NCI-H1436 treated with DMSO at 0.1 percent for 48 hours (cell line): ENCODE measurements at regions not wholly inside any gene's neighbourhood (a gene's known extent, or its start where the extent isn't known, plus 50 kb on each side); places are given as distances from the start of the nearest gene placed in this dataset.
"Not testable (repeated sequence)": the region's sequence is repeated elsewhere in the genome, so short reads cannot be mapped to it uniquely, and the experiment has no call there.

Experiments used
- DNase-seq: peaks from one replicate; lab custom pipeline; 2025; lab: John Stamatoyannopoulos, UW

DNA sequence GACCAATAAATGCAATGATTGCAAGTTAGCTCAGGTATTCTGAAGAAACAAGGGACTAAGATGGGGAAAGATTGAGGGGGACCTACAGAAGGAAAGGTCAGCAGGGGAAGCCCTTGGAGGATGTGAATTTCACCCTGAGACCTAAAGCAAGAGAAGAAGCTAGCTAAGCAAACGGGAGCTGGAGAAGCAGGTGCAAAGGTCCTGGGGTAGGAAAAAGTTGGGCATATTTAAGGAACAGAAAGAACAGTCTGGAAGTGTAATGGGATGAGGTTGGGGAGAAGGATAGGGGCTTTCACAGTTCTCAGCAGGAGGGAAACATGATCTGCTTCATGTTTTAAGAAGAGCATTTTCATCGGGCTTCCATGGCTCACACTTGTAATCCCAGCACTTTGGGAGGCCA is 89.7 kb upstream of the SLC45A1 start:
- DNase-seq, result no peak

DNA sequence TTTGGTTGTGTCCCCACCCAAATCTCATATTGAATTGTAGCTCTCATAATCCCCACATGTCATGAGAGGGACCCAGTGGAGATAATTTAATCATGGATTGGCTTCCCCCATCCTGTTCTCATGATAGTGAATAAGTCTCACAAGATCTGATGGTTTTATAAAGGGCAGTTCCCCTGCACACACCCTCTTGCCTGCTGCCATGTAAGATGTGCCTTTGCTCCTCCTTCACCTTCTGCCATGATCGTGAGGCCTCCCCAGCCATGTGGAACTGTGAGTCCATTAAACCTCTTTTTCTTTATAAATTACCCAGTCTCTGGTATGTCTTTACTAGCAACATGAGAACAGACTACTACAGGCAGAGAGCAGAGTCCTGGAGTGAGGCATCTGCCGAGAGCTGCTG is 90.2 kb upstream of the SLC45A1 start:
- DNase-seq, result not testable (repeated sequence)

DNA sequence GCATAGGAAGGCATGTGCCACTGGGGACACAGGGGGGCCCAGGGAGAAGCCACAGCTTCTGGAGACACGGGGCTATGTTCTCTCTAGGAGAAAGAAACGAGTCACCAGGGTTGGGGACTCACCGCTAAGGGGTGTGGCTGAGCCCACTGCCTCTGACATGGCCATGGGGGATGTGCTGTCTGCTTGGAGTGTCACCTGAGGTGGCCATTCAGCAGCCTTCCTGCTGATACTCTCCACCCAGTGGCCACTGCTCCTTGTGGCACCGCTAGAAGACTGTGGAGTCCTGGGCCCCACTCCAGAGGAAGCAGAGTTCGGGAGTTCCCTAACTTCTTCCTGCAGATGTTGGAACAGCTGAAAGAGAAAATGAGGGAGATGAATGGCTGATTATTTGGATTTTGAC is 91.2 kb upstream of the SLC45A1 start:
- DNase-seq, result no peak

DNA sequence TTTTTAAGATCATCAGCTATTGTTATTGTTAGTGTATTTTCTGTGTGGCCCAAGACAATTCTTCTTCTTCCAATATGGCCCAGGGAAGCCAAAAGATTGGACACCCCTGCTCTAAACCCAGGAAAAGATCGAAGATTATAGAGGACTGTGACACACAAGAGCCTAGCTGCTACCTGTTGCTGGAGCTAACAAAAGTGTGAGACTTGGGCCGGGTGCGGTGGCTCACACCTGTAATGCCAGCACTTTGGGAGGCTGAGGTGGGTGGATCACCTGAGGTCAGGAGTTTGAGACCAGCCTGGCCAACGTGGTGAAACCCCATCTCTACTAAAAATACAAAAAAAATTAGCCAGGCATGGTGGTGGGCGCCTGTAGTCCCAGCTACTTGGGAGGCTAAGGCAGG is 91.9 kb upstream of the SLC45A1 start:
- DNase-seq, result not testable (repeated sequence)

DNA sequence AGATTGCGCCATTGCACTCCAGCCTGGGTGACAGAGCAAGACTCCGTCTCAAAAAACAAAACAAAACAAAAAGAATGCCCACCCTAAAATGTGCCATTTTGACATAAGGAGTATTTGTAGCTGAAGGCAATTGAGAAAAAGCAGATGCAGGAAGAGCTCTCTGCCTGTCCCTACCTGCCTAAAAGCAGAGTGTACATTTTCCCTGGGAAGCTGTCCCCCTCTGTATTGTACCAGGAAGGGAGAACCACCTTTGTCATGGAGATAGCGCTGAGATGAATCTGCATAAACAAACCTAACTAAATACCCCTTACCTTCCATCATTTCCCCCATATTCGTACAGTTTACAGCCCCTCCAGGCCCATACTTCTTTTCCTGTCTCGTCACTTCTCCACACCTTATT is 94.4 kb upstream of the SLC45A1 start:
- no peak for DNase-seq

DNA sequence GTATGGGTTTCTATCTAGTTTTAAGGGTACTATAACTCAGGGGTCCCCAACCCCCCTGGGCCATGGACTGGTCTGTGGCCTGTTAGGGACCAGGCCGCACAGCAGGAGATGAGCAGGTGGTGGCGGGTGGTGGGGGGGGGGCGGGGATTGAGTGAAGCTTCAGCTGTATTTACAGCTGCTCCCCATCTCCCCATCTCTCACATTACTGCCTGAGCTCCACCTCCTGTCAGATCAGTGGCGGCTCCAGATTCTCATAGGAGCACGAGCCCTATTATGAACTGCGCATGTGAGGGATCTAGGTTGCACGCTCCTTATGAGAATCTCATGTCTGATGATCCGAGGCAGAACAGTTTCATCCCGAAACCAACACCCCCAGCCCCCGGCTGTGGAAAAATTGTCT is 95.1 kb upstream of the SLC45A1 start:
- DNase-seq, result no peak

DNA sequence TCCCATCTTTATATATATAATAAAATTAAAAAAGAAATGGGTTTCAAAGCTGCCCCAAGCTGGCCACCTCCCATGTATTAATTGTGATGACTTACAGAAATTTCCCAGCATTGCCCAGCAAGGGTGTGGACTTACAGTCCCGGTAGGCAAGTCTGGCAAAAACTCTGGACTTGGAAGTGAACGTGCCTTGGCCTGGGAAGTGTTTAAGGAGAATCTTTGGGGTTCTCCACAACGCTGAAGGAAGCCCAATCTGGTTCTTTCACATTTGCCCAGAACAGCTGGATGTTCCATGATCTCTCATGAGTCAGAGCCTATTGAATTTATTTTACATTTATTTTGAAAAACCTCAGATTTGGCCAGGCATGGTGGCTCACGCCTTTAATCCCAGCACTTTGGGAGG is 98.4 kb upstream of the SLC45A1 start:
- no peak for DNase-seq

DNA sequence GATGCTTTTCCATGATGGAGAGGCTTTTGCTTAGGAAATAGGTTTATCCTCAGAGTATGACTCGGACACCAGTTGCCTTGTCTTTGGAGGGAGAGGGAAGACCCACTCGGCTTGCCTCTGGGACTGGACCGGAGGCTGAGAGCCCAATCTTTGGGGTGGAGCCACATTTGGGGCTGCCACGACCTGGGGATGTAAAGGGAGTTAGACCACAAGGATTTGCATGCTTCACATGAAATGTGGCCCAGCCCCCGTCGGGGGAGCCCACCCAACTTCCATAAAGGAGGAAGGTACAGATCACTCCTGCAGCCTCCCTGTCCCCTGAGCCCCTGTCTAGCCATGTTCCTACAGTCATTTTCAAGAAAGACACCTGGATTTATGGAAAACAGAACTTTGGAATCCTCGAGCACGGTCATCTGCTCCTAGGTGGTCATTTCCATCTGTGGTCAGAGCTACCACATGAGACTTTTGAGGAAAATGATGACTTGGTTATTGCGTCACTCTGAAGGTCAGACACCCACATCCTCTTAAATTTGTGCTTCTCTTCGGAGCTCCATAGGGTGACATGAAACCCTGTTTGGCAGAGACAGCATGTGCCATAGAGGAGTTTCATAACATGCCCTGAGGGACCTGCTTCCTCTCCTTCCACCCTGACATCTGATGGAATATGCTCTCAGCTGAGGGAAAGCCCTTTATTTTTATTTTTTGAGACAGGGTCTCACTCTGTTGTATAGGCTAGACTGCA is 99.4 kb upstream of the SLC45A1 start:
- DNase-seq, result no peak

DNA sequence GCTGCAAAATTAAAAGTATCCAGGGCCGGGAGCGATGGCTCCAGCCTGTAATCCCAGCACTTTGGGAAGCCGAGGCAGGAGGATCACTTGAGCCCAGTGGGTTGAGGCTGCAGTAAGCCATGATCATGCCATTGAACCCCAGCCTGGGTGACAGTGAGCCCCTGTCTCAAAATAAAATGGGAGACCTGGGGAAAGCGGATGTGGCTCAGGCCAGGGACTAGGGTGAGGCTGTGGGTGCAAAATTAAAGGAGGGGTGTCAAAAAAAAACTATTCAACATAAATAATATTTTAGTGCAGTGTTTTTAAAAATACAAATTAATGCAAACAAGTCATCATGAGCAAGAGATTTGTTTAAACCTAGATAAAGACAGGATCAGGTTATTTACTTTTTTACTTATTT is 100.1 kb upstream of the SLC45A1 start:
- DNase-seq, result no peak

DNA sequence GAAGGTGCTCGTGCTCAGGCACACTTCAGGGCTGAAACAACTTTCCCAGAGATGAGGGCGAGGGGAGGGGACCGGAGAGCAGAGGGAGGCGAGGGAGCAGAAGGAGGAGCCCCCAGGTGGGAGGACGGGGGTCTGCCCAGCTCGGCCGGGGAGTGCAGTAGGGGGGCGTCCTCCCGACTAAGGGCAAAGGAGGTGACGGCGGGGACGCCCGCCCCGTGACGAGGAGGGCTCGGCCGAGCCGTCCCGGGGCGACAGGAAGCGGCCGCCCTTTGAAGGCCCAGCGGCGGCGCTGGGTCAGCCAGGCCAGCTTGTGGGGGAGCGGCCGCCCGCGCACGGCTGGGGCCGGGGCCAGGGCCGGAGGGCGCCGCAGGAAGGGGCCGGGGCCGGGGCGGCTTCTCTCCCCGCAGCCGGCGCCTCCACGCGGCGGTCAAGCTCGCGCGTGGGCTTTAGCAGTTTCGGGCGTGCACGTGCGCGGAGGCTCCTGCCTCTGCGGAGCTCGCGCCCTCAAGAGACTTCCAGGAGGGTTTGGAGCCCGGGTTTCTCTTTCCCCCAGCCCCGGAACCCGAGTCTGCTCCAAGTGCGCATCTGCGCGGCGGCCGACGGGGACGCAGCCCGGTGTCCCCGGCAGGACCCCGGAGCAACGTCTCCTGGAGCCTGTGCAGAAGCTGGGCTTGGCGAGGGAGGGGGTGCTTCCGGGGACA is 100.8 kb upstream of the SLC45A1 start:
- no peak for DNase-seq

DNA sequence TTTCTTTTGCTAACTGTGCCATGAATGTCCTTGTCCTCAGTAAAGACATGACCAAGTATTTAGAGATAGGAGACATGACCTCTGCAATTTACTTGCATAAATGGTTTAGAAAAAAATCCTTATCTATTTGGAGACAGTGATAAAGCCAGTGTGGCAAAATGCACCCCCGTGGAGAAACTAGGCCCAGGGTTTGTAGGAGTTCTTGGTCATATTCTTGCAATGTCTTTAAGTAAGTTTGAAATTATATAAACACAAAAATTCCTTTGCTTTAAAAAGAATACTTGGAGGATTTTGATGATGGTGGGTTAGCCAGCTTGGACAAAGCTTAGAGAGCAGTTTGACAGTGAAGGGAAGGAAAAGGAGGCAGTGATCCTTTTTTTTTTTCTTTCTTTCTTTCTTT is 101.9 kb upstream of the SLC45A1 start:
- DNase-seq, result no peak

DNA sequence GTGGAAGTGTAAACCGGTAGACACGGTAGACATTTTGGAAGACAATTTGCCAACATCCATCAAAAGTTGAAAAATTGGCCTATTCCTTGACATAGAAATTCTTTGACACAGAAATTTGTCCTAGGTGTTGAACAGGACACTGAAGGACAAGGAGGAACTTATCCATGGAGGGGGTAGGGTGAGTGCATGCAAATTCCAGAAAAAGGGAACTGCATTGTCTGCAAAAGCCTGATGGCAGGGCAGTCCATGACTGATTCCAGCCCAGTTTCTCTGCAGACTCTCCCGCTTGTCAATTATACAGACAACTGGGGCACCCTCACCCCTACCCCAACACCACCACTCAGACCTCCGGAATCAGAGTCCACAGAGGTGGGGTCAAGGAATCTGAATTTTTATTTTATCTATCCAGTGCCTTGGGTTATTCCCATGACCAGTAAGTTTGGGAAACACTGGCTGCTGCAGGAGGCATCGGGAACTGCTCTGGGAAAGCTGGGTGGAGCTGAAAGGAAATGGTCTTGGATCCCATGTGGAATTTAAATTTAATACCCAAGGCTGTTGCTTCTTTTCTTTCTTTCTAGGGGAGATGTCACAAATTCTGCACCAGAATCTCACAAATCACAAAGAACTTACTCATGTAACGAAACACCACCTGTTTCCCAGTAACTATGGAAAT is 103.3 kb upstream of the SLC45A1 start:
- no peak for DNase-seq

DNA sequence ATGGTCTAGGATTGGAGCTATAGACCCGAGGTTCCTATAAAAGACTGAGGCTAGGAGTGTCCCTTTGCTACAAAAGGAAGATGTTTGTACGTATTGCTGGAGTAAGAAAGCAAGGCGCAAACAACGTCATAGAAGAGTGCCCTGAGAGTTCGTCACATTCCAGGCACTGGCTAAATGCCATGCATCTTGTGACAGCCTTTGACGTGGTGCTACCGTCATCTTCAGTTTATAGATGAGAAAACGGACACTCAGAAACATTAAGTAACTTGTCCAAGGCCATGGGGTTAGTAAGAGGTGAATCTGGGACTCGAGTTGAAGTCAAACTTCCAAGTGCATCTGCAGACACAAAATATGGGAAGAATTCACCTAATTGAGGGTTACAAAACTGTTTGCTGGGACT is 104.2 kb upstream of the SLC45A1 start:
- no peak for DNase-seq

DNA sequence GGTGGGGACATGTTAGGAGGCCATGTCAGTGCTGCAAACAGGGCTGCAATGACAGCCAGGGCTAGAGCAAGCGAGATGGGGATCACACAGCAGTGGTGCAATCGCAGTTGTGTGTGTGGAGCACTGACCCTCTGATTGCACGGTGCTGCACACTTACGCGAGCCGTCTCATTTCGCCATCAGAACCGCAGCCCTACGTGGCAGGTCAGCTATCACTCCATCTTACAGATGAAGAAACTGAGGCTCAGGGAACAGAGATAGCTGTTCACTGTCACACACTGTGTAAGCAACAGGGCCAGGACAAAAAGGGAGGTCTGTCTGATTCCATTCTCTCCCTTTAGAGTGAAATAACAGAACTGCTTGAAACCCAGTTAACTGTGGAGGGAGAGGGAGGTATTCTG is 104.8 kb upstream of the SLC45A1 start:
- no peak for DNase-seq

DNA sequence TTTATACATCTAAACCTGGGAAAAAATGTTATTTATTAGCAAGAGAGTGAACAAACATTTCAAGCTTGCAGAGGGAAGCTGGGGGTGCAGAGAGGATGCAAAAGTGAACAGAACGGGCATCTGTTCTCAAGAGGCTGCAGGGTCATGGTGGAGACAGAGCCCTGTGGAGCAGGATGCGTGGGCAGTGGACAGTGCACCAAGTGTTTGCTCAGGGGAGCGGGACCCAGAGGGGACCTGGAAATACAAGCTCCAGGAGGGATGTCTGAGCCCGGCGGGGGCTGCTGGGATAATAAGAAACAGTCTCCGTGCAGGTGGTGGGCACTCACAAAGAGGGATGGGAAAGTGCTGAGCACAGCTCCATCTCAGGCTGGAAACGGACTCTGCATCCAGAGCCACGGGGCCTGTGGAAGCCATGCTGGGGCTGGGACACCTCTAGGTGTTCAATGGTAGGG is 105.3 kb upstream of the SLC45A1 start:
- DNase-seq, result no peak

DNA sequence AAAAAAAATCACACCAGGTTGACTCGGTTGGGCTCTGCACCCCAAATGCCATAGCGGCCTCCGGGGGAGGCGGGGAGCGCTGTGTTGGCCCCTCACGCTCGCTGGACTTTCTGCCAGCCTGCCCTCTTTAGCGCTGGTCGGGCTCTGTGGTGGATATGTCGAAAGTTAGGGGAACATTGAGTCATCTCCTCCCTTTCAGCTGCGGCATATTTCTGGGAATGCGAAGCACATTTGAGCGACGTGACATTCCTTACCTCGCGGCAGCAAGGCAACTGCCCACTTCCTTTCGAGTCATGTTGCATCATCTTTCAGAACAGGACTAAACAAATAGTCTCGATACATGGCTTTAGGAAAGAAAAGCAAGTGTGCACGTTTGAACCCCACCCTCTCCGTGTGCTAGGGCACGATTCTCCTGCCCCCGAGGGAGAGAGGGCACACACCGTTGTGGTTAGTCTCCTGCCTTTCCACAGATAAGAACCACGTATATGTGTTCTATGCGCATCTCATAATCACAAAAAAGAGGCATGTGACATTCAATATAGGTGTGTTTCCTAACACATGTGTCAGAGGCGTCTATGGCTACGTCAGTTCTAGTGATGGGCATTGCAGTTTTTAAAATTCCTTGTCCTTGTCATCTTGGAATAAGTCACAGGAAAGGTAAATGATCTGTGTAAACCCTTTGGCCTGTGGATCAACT is 105.9 kb upstream of the SLC45A1 start:
- no peak for DNase-seq

DNA sequence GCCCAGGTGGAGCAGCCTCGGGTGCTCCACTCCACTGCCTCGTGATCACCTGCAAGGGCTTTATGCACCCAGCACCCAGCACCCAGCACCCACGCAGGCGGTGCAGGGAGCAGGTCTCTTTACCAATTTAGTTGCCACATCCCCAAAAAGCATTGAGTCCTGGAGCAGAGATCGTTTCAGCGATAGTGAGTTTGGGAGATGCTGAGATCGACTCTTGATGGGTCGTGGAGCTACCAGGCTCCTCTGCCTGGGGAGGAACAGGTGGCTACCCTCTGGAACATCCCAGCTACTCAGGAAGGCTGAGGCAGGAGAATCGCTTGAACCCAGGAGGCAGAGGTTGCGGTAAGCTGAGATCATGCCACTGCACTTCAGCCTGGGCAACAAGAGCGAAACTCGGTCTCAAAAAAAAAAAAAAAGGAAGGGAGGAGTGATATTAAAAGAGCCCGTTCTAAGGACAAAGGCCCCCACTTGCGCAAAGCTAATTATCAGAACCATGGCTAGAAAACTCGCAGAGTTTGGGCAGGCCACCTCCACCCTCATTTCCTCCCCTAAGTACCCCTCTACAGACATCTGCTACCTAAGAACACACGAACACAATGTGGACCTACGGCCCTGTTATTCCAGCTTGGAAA is 106.5 kb upstream of the SLC45A1 start:
- DNase-seq, result no peak

DNA sequence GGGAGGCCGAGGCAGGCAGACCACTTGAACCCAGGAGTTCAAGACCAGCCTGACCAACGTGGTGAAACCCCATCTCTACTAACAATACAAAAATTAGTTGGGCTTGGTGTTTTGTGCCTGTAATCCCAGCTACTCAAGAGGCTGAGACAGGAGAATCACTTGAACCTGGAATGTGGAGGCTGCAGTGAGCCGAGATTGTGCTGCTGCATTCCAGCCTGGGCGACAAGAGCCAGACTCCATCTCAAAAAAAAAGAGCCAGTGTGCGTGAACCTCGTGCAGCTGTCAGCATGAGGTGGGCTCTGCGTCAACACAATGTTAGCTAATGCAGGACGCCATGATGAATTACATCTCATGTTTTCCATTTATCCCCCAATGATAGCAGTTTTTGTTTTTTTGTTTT is 110.7 kb upstream of the SLC45A1 start:
- DNase-seq, result no peak

DNA sequence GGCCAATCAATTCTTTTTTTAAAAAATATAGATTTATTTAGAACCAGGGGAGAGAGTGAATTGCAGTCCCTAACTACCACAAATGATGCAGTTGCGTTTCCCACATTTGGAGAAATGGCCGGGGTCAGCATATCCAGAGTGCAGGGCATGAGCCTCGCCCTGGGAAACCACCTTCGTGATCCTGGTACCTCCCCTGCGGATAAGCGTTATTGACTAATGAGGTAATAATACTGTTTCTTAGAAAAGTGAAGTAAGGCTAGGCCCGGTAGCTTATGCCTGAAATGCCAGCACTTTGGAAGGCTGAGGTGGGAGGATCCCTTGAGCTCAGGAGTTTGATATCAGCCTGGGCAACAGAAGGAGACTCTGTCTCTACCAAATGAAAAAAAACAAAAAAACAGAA is 111.5 kb upstream of the SLC45A1 start:
- DNase-seq, result no peak

DNA sequence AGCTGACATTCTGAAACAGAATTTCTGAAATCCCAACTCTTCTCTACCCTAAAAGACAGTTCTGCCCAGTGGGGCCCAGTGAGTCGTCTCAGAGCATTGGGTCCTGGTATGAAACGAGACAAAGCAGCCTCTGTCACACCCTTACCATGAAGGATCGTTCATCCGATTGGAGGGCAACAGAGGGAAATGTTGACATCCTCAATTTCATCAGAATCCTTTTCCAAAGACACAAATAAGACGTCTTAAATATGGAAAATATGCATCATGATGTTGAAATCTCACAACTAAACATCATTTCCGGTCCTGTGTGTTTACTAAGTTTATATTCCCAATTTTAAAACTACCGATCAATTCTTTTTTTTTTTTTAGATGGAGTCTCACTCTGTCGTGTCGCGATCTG is 112.1 kb upstream of the SLC45A1 start:
- DNase-seq, result no peak

DNA sequence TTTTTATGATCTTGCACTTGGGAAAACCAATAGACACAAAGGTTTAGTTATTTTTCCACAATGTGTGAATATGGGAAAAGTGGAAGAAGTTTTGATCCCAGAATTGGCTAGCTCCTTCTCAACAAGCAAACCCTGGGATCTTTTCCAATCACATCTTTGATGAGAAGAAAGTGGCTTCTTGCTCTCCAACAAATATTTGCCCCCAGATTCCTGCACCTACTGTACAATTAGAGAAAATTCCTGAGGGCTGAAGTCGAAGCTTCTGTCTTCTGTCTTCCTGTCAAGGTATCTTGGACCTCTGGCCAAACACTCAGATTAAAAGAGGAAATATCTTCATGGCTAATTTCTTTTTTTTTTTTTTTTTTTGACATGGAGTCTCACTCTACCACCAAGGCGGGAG is 113.1 kb upstream of the SLC45A1 start:
- DNase-seq, result no peak

DNA sequence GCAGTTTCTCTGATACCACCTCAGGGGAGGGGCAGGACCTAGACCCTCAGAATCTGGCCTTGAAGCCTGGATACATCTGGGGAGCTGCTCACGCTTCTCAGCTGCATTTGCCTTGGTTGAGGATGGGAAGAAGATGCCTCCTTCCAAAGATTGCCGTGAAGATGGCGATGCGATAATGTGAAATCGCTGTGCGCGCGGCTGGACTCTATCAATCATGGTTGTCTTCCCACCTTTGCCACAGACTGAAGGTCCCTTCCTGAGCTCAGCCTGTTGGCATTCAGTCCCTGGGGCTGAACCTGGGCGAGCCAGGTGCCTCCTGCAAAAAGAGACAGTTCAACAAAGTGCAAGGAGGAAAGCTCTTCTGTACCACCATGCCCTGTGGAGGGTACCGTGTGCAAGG is 114.4 kb upstream of the SLC45A1 start:
- DNase-seq, result no peak
